GM12891 (cell line): ENCODE measurements at regions not wholly inside any gene's neighbourhood (a gene's known extent, or its start where the extent isn't known, plus 50 kb on each side); places are given as distances from the start of the nearest gene placed in this dataset.
"Not testable (repeated sequence)": the region's sequence is repeated elsewhere in the genome, so short reads cannot be mapped to it uniquely, and the experiment has no call there.

Experiments
- DNase-seq: peaks from one replicate; pipeline ENCODE4 v3.0.0; 2011; ENCODE audit warnings: low spot score; ENCODE audit not compliant: insufficient read length
- FAIRE-seq: peaks from 2 replicates; lab custom pipeline; 2011; peaks lifted over from hg19 to GRCh38; lab: Jason Lieb, UNC
- PAX5 ChIP-seq: IDR thresholded peaks from 2 replicates; pipeline ENCODE4 v1.6.1; 2011; ENCODE audit warnings: low read length, moderate library complexity, mild to moderate bottlenecking; ENCODE audit not compliant: insufficient read depth, severe bottlenecking
- POLR2A ChIP-seq: IDR thresholded peaks from 2 replicates; pipeline ENCODE4 v1.6.1; 2011; ENCODE audit warnings: low read depth, low read length, control low read depth
- POLR2AphosphoS5 ChIP-seq: IDR thresholded peaks from 2 replicates; pipeline ENCODE4 v1.6.1; 2011; ENCODE audit warnings: low read depth, low read length, control low read depth
- POU2F2 ChIP-seq: IDR thresholded peaks from 2 replicates; pipeline ENCODE4 v1.6.1; 2011; ENCODE audit warnings: low read depth, mild to moderate bottlenecking, control low read depth, low read length, moderate library complexity
- SPI1 ChIP-seq: IDR thresholded peaks from 2 replicates; pipeline ENCODE4 v1.6.1; 2011; ENCODE audit warnings: low read depth, low read length, control low read depth
- TAF1 ChIP-seq: IDR thresholded peaks from 2 replicates; pipeline ENCODE4 v1.6.1; 2011; ENCODE audit warnings: low read depth, low read length, control low read depth

DNA sequence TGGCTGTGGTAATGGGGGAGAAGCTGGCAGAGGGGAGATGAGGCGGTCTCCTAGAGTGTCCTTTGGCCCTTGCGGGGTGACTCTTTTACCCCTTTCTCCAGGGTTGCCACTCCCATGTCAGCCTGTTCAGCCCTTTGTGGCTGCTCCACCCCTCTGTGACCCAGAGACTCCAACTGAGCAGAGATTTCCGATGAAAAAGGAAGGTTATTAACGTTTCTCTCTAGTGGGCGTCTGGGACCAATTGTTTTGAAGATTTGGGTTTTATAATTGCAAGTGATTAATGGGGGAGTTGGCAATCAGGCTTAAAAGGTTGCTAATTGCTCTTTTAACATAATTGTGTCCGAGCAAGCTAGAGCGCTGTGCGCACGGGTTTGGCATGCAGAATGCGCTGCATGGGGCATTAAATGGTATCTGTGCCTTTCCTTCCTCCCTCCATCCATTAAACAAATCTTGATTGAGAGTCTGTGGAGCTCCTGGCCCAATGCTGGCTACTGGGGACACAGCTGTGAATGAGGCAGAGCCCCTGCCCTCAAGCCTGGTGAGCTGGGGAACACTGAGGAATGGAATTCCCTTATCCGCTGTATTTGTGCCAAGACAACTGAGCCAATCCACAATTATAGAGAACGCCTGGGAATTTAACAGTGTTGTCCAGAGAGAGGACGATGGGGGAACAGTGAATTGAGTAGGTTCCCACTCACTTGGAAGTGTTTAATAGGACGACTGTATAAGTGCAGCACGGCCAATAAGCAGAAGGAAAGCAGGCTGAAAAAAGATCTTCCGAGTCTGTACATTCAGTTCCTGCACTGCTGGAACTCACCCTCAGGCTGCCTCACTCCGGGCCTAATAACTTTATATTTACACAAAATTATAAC lies 295.9 kb downstream of the MIAT start:
- FAIRE-seq, result no peak
- no peak for TF ChIP-seq POLR2AphosphoS5
- no peak for TF ChIP-seq SPI1
- TF ChIP-seq TAF1, result no peak
- no peak for TF ChIP-seq POLR2A
- TF ChIP-seq PAX5, result no peak
- no peak for TF ChIP-seq POU2F2
- no peak for DNase-seq

DNA sequence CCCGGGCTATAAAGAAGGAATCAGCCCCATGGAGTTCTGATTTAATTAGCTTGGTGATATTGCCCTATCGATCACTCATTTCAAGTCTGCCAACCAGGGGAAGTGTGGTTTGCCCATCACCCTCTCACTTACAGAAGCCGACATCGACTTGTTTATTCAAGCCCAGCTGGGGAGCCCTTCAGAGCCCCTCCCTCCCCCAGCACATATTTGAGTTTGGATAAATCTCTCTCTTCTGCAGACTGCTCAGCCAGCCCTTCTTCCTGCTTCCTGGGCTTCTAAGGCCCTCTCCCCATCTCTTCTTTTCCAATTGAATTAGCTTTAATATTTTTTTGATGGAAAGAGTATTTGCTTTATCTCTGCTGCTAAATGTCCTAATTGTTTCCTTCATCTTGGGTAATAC lies 299.0 kb downstream of the MIAT start:
- FAIRE-seq (no peak), DNase-seq (no peak)
- no peak for TF ChIP-seq TAF1
- no peak for TF ChIP-seq SPI1
- TF ChIP-seq POLR2AphosphoS5, result no peak
- no peak for TF ChIP-seq POLR2A
- TF ChIP-seq POU2F2, result no peak
- TF ChIP-seq PAX5, result no peak

DNA sequence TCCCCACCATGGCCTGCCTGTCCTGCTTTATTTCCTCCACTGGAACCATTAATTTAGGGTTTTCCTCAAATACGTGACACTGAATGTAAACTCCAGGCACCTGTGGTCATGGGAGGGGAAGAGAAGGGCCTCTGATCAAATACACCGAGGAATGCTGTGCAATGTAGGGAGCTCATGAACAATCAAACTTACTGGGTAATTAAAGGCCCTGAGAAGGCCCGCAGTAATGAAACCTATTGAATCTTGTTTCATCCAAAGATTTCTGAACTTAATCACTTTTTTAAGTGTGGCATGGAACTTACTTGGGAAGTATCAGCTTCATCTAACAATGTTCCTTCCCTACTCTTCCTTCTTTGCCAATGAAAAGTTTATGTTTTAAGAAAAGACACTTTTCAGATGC lies 299.8 kb downstream of the MIAT start:
- TF ChIP-seq POU2F2 (no peak), POLR2AphosphoS5 (no peak), PAX5 (no peak), TAF1 (no peak), POLR2A (no peak), SPI1 (no peak)
- FAIRE-seq, result no peak
- DNase-seq, result no peak

DNA sequence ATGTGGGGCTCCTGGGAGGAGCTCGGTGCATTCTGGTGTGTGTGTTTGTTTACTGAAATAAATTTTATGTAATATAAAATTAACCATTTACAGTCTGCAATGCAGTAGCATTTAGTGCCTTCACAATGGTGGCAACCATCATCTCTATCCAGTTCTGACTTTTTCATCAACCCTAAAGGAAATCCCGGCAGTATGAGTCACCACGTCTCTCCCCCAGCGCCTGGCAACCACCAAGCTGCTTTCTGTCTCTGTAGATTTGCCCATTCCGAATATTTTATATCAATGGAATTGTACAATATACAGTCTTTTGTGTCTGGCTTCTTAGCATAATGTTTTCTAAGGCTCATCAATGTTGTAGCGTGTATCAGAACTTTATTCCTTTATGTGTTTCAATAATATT lies 300.5 kb downstream of the MIAT start:
- DNase-seq (no peak), FAIRE-seq (no peak)
- TF ChIP-seq TAF1, result no peak
- TF ChIP-seq POU2F2, result no peak

DNA sequence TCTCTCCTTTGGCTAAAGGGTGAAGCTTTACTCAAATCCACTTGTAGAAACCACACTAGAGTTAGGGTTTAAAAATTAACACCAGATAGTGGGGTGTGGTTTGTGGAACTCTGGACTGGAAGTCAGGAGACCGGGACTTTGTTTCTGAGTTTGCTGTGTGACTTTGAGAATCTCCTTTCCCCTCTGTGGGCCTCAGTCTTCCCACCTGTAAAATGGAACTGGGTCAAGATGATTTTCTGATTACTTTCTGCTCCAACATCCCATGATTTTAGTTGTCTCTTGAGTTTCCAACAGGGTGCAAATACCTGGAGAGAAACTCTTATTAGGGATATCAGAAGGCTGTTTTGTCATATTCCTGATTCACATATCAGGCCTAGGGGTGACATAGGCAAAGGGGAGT lies 301.0 kb downstream of the MIAT start:
- TF ChIP-seq TAF1 (no peak), POLR2A (no peak), SPI1 (no peak), POU2F2 (no peak), POLR2AphosphoS5 (no peak), PAX5 (no peak)
- FAIRE-seq (no peak), DNase-seq (no peak)

DNA sequence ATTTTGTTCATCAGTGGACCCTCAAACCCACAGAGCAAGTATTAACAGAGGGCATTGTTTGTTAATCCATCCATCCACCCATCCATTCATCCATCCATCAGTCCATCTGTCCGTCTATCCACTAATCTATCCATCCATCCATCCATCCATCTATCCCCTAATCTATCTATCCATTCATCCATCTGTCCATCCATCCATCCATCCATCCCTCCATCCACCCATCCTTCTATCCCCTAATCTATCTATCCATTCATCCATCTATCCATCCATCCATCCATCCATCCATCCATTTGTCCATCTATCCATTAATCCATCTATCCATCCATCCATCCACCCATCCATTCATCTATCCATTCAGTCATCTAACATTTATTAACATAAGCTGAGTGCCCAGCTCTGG lies 307.3 kb downstream of the MIAT start:
- TF ChIP-seq POLR2AphosphoS5, result no peak
- no peak for TF ChIP-seq PAX5
- no peak for TF ChIP-seq SPI1
- no peak for TF ChIP-seq TAF1
- no peak for TF ChIP-seq POU2F2
- TF ChIP-seq POLR2A, result no peak
- FAIRE-seq, result no peak
- DNase-seq, result no peak

DNA sequence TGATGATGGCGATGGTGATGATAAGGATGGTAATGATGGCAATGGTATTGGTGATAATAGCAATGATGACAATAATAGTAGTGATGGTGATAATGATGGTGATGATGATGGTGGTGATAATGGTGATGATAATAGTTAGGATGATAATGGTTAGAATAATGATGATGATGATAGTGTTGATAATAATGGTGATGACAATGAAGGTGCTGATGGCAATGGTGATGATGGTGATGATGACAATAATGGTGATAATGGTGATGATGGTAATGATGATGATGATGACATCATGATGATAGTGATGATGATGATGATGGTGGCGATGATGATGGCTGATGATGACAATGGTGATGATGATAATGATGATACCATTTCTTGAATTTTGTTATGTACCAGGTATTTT lies 309.9 kb downstream of the MIAT start:
- no peak for DNase-seq
- no peak for FAIRE-seq
- no peak for TF ChIP-seq POU2F2

DNA sequence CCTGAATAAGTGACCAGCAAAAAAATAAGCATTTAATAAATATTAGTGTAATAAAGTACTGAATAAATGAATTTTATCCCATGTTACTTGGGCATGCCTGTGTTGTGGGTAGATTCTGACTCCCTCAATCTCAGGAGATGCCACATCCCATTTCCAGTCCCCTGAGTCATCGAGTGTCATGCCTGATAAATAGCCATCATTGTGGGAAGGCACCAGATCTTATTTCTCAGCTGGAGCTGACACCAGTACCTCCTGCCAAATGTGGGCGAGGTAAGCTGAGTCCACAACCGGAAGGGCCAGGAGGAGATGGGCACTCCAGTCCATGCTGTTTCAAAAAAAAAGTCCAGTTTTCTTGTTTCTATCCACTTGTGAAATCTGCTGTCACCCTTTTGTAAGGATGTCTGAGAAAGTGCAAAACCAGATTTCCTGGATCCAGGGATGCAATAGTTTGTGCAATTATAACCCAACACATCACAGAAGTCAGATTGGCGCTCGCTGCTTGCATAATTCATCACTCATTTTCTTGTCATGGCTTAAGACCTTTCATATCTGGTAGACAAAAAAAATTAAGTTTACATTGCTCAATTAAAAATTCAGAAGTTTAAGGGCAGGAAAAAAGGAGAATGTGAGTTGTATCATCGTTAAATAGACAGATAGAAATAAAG lies 311.6 kb downstream of the MIAT start:
- TF ChIP-seq POLR2AphosphoS5 (no peak), TAF1 (no peak), POLR2A (no peak), POU2F2 (no peak), SPI1 (no peak), PAX5 (no peak)
- DNase-seq, result no peak
- FAIRE-seq, result no peak

DNA sequence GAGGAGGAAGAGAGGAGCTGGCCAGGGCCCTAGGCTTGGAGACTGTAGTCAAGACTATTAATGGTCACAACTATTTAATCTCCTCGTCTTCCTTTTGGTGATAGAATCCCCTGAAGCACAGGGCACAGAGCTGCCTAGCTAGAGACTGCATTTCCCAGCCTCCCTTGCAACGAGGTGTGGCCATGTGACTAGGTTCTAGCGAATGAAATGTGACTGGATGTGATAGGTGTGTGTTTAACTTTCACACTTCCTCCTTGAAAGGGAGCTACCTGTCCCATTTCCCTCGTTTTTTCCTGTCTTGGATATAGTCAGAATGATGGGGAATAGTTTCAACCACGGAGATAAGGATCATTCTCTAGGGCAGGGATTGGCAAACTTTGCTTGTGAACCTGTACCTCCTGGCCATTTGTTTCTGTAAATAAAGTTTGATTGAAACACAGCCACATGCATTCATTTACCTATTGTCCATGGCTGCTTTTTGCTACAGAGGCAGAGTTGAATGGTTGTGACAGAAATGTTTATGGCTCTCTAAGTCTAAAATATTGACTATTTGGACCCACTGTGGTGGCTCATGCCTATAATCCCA lies 313.5 kb downstream of the MIAT start:
- DNase-seq (no peak), FAIRE-seq (no peak)
- TF ChIP-seq PAX5 (no peak), POLR2AphosphoS5 (no peak), SPI1 (no peak), POLR2A (no peak), POU2F2 (no peak), TAF1 (no peak)

DNA sequence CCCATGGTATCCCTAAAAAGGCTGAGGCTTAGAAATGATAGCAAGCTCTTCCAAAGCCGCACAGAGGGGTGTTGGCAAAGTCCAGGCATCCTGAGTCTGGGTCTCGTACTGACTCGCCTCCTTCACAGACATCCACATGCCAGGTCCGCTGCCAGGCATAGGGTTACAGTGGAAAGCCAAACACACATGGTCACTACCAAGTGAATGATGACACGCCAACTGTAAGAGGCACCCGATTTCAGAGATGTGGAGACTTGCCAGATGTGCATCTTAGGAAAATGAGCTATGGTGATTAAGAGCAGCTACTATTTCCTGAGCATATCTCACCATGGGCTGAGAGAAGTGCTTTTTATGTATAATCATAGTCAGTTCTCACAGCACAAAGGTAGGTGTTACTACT lies 314.9 kb downstream of the MIAT start:
- no peak for DNase-seq
- no peak for FAIRE-seq
- no peak for TF ChIP-seq PAX5
- TF ChIP-seq TAF1, result no peak
- TF ChIP-seq POU2F2, result no peak
- TF ChIP-seq POLR2AphosphoS5, result no peak
- no peak for TF ChIP-seq SPI1
- TF ChIP-seq POLR2A, result no peak

DNA sequence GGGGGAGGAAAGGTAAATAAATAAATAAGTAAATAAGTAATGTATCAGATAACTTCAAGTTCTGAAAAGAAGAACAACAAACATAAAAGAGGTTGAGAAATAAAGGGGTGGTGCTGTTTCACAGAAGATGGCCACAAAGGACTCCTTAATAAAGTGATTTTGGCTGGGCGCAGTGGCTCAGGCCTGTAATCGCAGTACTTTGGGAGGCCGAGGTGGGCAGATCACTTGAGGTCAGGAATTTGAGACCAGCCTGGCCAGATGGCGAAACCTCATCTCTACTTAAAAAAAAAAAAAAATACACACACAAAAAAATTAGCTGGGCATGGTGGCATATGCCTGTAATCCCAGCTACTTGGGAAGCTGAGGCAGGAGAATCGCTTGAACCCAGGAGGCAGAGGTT lies 315.5 kb downstream of the MIAT start:
- not testable (repeated sequence) for DNase-seq, FAIRE-seq
